GM12878 (cell line): ENCODE measurements at regions not wholly inside any gene's neighbourhood (a gene's known extent, or its start where the extent isn't known, plus 50 kb on each side); places are given as distances from the start of the nearest gene placed in this dataset.
"Not testable (repeated sequence)": the region's sequence is repeated elsewhere in the genome, so short reads cannot be mapped to it uniquely, and the experiment has no call there.

Experiments
- ATAC-seq: fragments of 200-7000 bp; cut with Tn5 transposase; 3 replicates; pipeline ENCODE4 v1.9.1; 2020; ENCODE audit warnings: mild to moderate bottlenecking, moderate library complexity
- BruUV-seq: library from RNA; stranded (reverse); fragments of 400-500 nt; replicated peaks from 2 replicates; lab custom pipeline; 2021; lab: Mats Ljungman, UMichigan
- CTCF ChIA-PET: fragments of 300-600 bp; sonication (Branson Sonifier 250); formaldehyde crosslinking; extraction: SDS; loops from one replicate; lab custom pipeline; 2021; ENCODE audit warnings: inconsistent platforms; lab: Yijun Ruan, JAX
- POLR2A ChIA-PET: fragments of 350-600 bp; formaldehyde crosslinking; extraction: SDS; loops from one replicate; lab custom pipeline; 2021; ENCODE audit warnings: inconsistent platforms; lab: Charles Lee
- RAD21 ChIA-PET: fragments of 300-600 bp; sonication (Branson Sonifier 250); formaldehyde crosslinking; loops from one replicate; lab custom pipeline; 2023; ENCODE audit warnings: antibody characterized with exemption; ENCODE audit not compliant: unreplicated experiment; lab: Charles Lee
- SMC1A ChIA-PET: fragments of 300-600 bp; sonication (Branson Sonifier 250); formaldehyde crosslinking; loops from one replicate; lab custom pipeline; 2023; ENCODE audit not compliant: unreplicated experiment, uncharacterized antibody; lab: Charles Lee
- DNase-seq: peaks from one replicate; pipeline ENCODE4 v3.0.0-alpha.2; 2011; ENCODE audit warnings: low read depth, low spot score
- FAIRE-seq: peaks from 3 replicates; lab custom pipeline; 2011; peaks lifted over from hg19 to GRCh38; lab: Jason Lieb, UNC
- H2AFZ ChIP-seq: 2 replicates; pipeline ENCODE4 v1.6.0; 2011; ENCODE audit warnings: low read depth, low read length, control low read depth; ENCODE audit not compliant: control insufficient read depth
- H3K27ac ChIP-seq: 2 replicates; pipeline ENCODE4 v1.5.1; 2011; ENCODE audit warnings: control low read depth; ENCODE audit not compliant: control insufficient read depth, insufficient read depth
- H3K27me3 ChIP-seq, 2 experiments: replicated peaks in 1 of 2; 2 replicates each; pipeline versions ENCODE4 v1.6.0 to v1.6.1; 2011; ENCODE audit warnings: low read length in 1 of 2; ENCODE audit not compliant: control insufficient read depth in 2 of 2, insufficient read depth in 2 of 2
- H3K36me3 ChIP-seq, 2 experiments: 2 replicates each; pipeline ENCODE4 v1.5.1; 2011; ENCODE audit warnings: low read length in 1 of 2; ENCODE audit not compliant: control insufficient read depth in 2 of 2, insufficient read depth in 2 of 2
- H3K4me1 ChIP-seq: 2 replicates; pipeline ENCODE4 v1.6.1; 2011; ENCODE audit warnings: mild to moderate bottlenecking, low read length, moderate library complexity, mixed read lengths; ENCODE audit not compliant: control insufficient read depth, insufficient read depth
- H3K4me2 ChIP-seq: 2 replicates; pipeline ENCODE4 v1.6.0; 2011; ENCODE audit warnings: control low read depth; ENCODE audit not compliant: control insufficient read depth, insufficient read depth
- H3K4me3 ChIP-seq: fragments of 200-600 bp; sonication (generic); 2 replicates; pipeline ENCODE4 v1.5.1; 2016
- H3K79me2 ChIP-seq: 2 replicates; pipeline ENCODE4 v1.6.0; 2011; ENCODE audit warnings: low read length; ENCODE audit not compliant: control insufficient read depth, insufficient read depth
- H3K9ac ChIP-seq: 2 replicates; pipeline ENCODE4 v1.8.0; 2011; ENCODE audit warnings: low read length, control low read depth, mixed read lengths; ENCODE audit not compliant: control insufficient read depth, insufficient read depth
- H3K9me3 ChIP-seq: replicated peaks from 3 replicates; pipeline ENCODE4 v1.5.1; 2011; ENCODE audit warnings: mild to moderate bottlenecking, low read length; ENCODE audit not compliant: control insufficient read depth, insufficient read depth
- H4K20me1 ChIP-seq: 2 replicates; pipeline ENCODE4 v1.6.0; 2011; ENCODE audit not compliant: control insufficient read depth, insufficient read depth
- BCLAF1 ChIP-seq: fragments of 450-650 bp; IDR thresholded peaks from 2 replicates; pipeline ENCODE4 v1.6.1; 2017; ENCODE audit warnings: antibody characterized with exemption, mild to moderate bottlenecking, moderate library complexity
- JUNB ChIP-seq: IDR thresholded peaks from 2 replicates; pipeline ENCODE4 v1.6.1; 2016; ENCODE audit warnings: antibody characterized with exemption, mild to moderate bottlenecking
- JUND ChIP-seq: IDR thresholded peaks from 2 replicates; pipeline ENCODE4 v1.6.1; 2012; ENCODE audit warnings: low read depth, mild to moderate bottlenecking, low read length, improper control_type of control experiment, moderate library complexity
- LARP7 ChIP-seq: fragments of 450-650 bp; IDR thresholded peaks from 2 replicates; pipeline ENCODE4 v1.6.1; 2017; ENCODE audit warnings: mild to moderate bottlenecking
- MAX ChIP-seq: IDR thresholded peaks from 2 replicates; pipeline ENCODE4 v1.6.1; 2012; ENCODE audit warnings: low read depth, low read length, improper control_type of control experiment
- NR2C1 ChIP-seq: fragments of 450-650 bp; IDR thresholded peaks from 2 replicates; pipeline ENCODE4 v1.6.1; 2017; ENCODE audit warnings: antibody characterized with exemption, mild to moderate bottlenecking, moderate library complexity
- RAD21 ChIP-seq: IDR thresholded peaks from 2 replicates; pipeline ENCODE4 v1.6.1; 2011; ENCODE audit warnings: mild to moderate bottlenecking, low read depth, low read length, moderate library complexity; ENCODE audit not compliant: insufficient read depth
- SIX5 ChIP-seq: IDR thresholded peaks from 2 replicates; pipeline ENCODE4 v1.6.1; 2011; ENCODE audit warnings: mild to moderate bottlenecking, low read depth, low read length, moderate library complexity; ENCODE audit not compliant: severe bottlenecking
- SMARCA5 ChIP-seq: fragments of 450-650 bp; IDR thresholded peaks from 2 replicates; pipeline ENCODE4 v1.6.1; 2017; ENCODE audit warnings: mild to moderate bottlenecking
- STAT1 ChIP-seq: fragments of 450-650 bp; conservative IDR thresholded peaks from 2 replicates; pipeline ENCODE4 v1.6.1; 2014; ENCODE audit warnings: antibody characterized with exemption, mild to moderate bottlenecking
- TBL1XR1 ChIP-seq: IDR thresholded peaks from 2 replicates; pipeline ENCODE4 v1.6.1; 2012; ENCODE audit warnings: low read depth, low read length, improper control_type of control experiment
- ZNF592 ChIP-seq: fragments of 450-650 bp; IDR thresholded peaks from 2 replicates; pipeline ENCODE4 v1.6.1; 2017; ENCODE audit warnings: mild to moderate bottlenecking, moderate library complexity
- WGBS: methylation state at CpG from one replicate; pipeline ENCODE4 v1.1.6; 2016; ENCODE audit warnings: low lambda C conversion rate; ENCODE audit not compliant: insufficient replicate concordance, insufficient coverage; ENCODE audit errors: missing lambda C conversion rate; 5-methylcytosine and 5-hydroxymethylcytosine counted together
- in situ Hi-C: fragments of 300-500 bp; cut with MboI; formaldehyde crosslinking; loops from 9 replicates; pipeline ENCODE4 v1.14.3; 2018; ENCODE audit warnings: mixed read lengths
- intact Hi-C: fragments of 100-400 bp; cut with micrococcal nuclease; formaldehyde crosslinking; loops from one replicate; pipeline ENCODE4 v1.14.2; 2022; ENCODE audit not compliant: unreplicated experiment

- H3K4me1 ChIP-seq, H3K9me3 ChIP-seq, BruUV-seq, FAIRE-seq, H3K4me3 ChIP-seq, H3K4me2 ChIP-seq, H4K20me1 ChIP-seq, intact Hi-C loops, H3K9ac ChIP-seq, ATAC-seq, SMC1A ChIA-PET, RAD21 ChIA-PET, H3K36me3 ChIP-seq, H3K79me2 ChIP-seq, H3K27ac ChIP-seq, POLR2A ChIA-PET, DNase-seq, H3K27me3 ChIP-seq, H2AFZ ChIP-seq, in situ Hi-C loops: not testable (repeated sequence)
- CTCF ChIA-PET = interaction anchor here (1.1 kb wide), 1 partner anchor 33 kb away, joined by 3 read pairs; no protein-coding TSS in a partner anchor
- 27% methylated on average over 6 of the region's 6 CpGs for WGBS
Measured at GRCh38 chr4:187090832-187091231, 367.2 kb upstream of the FAT1 start.

- Histone ChIP-seq H3K79me2 (no peaks in the 10 kb centered on the region), H3K36me3 (no peaks in the 10 kb centered on the region), H3K9ac (no peak overlapping the region), H3K4me3 (no peak overlapping the region), H4K20me1 (no peaks in the 10 kb centered on the region), H3K27ac (no peak overlapping the region), H3K9me3 (no peaks in the 10 kb centered on the region; the same call in 2 of the 3 replicates), H3K4me2 (no peak overlapping the region), H2AFZ (no peak overlapping the region), H3K27me3 (no peaks in the 10 kb centered on the region), H3K4me1 (no peaks in the 10 kb centered on the region)
- ChIA-PET RAD21 (no interaction called here), POLR2A (no interaction called here), SMC1A (no interaction called here), CTCF (no interaction called here)
- in situ Hi-C loops (no loop called here), intact Hi-C loops (no loop called here)
- BruUV-seq = no TSS peak
- FAIRE-seq (no peak), DNase-seq (no peak), ATAC-seq (no peak)
- 12% methylated on average over 3 of the region's 3 CpGs for WGBS
- TF ChIP-seq SIX5 (no peak), JUNB (no peak), JUND (no peak), ZNF592 (no peak), TBL1XR1 (no peak), RAD21 (no peak), MAX (no peak), BCLAF1 (no peak), NR2C1 (no peak), STAT1 (no peak), LARP7 (no peak), SMARCA5 (no peak)
Measured at GRCh38 chr4:187094144-187094543, 370.5 kb upstream of the FAT1 start.
